ENCODE measurements at regions not wholly inside any gene's neighbourhood (a gene's known extent, or its start where the extent isn't known, plus 50 kb on each side); places are given as distances from the start of the nearest gene placed in this dataset.

DNA sequence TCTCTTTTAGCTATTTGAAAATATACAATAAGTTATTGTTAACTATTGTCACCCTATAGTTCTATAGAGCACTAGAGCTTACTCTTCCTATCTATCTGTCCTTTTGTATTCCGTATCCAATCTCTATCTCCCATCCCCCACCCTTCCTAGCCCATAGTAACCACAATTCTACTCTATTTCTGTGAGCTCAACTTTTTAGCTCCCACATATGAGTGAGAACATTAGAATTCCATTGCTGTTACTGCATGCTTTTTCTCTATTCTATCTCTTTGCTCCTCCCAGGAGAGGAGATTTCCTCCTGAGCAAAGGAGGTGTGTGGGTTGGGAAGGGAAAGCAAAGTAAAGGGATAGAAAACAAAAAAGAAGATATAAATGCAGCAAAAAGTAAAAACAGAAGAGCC lies 105.6 kb upstream of the SLC4A7 start:
- no peak for TF ChIP-seq CTCF (conservative IDR thresholded peaks at IDR 0.05; ENCODE audit: low read depth in 2 of 2)
- TF ChIP-seq, protein P1, sequence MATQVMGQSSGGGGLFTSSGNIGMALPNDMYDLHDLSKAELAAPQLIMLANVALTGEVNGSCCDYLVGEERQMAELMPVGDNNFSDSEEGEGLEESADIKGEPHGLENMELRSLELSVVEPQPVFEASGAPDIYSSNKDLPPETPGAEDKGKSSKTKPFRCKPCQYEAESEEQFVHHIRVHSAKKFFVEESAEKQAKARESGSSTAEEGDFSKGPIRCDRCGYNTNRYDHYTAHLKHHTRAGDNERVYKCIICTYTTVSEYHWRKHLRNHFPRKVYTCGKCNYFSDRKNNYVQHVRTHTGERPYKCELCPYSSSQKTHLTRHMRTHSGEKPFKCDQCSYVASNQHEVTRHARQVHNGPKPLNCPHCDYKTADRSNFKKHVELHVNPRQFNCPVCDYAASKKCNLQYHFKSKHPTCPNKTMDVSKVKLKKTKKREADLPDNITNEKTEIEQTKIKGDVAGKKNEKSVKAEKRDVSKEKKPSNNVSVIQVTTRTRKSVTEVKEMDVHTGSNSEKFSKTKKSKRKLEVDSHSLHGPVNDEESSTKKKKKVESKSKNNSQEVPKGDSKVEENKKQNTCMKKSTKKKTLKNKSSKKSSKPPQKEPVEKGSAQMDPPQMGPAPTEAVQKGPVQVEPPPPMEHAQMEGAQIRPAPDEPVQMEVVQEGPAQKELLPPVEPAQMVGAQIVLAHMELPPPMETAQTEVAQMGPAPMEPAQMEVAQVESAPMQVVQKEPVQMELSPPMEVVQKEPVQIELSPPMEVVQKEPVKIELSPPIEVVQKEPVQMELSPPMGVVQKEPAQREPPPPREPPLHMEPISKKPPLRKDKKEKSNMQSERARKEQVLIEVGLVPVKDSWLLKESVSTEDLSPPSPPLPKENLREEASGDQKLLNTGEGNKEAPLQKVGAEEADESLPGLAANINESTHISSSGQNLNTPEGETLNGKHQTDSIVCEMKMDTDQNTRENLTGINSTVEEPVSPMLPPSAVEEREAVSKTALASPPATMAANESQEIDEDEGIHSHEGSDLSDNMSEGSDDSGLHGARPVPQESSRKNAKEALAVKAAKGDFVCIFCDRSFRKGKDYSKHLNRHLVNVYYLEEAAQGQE (IDR thresholded peaks at IDR 0.05; ENCODE audit: unreplicated experiment) = no peak
- TF ChIP-seq JUNB (IDR thresholded peaks at IDR 0.05; ENCODE audit: unreplicated experiment) = no peak
- TF ChIP-seq POLR2AphosphoS5 (IDR thresholded peaks at IDR 0.05; ENCODE audit: low read depth) = no peak
- TF ChIP-seq EZH2phosphoT487 (IDR thresholded peaks at IDR 0.05; ENCODE audit: unreplicated experiment) = no peak
- TF ChIP-seq ZNF331 (CRISPR knock-in tag; IDR thresholded peaks at IDR 0.05; ENCODE audit: low read depth) = no peak
- TF ChIP-seq EZH2 (IDR thresholded peaks at IDR 0.05; ENCODE audit: low read depth, unreplicated experiment) = no peak
- TF ChIP-seq CREB1 (CRISPR knock-in tag; IDR thresholded peaks at IDR 0.05; ENCODE audit: low read depth) = no peak

Data from GM23338 (cell line).